ENCODE measurements at regions not wholly inside any gene's neighbourhood (a gene's known extent, or its start where the extent isn't known, plus 50 kb on each side); places are given as distances from the start of the nearest gene placed in this dataset.
"Not testable (repeated sequence)": the region's sequence is repeated elsewhere in the genome, so short reads cannot be mapped to it uniquely, and the experiment has no call there.

DNA sequence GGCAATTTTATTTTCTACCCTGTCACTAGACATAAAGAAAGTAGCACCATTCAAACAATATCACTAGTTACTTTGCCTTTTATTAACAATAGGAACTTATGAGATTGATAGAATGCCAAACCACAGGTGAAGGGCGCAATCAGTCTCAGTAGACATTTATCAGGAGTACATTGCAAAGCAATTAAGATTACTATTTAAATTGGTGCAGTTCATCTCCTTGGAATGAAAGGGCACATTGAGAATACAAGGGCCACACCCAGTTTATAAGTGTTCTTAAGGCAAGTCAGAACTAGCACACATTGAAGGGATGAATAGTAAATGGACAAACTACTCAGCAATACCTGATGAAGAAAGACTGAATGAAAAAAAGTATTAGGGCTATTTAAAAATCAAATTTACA, 601.4 kb downstream of the C12orf50 start:
- H3K27ac Mint-ChIP-seq = no peak overlapping the region
- H3K9me3 Mint-ChIP-seq = peaks cover 26% of the 10 kb centered on the region
- H3K36me3 Mint-ChIP-seq (ENCODE audit: low read depth) = no peaks in the 10 kb centered on the region
- no peaks in the 10 kb centered on the region for H3K4me1 Mint-ChIP-seq
- ChIA-PET CTCF (no interaction called here), POLR2A (no interaction called here)
- no peaks in the 10 kb centered on the region for H3K27me3 Mint-ChIP-seq
- no peak for DNase-seq
- no peak overlapping the region for H3K4me3 Mint-ChIP-seq

DNA sequence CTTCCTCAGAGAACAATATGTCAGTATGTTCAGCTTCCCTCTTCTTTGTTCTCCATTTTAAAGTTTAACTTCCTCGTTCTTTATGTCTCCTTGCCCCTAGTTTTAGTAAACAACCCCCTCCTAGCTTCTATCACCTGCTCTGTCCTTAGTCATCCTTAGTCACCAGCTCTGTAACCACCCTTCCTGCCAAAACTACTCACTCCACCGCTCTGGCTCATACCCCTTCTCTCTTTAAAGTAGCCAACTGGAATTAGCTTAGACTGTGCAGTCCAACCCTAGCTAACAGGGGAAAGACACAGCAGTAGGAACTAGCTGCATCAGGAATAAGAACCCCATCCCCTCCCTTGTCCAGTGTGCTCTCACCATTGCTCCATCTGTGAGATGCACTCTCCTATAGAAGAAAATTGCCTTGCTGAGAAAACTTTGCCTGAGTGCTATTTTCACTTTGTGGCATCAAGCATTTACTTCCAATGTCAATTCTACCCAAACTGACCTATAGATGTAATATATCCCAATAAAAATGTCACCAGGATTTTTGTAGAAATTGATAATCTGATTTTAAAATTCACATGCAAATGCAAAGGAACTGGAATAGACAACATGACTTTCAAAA, 603.2 kb downstream of the C12orf50 start:
- Mint-ChIP-seq H3K36me3 (ENCODE audit: low read depth) (no peaks in the 10 kb centered on the region), H3K9me3 (peaks cover 23% of the 10 kb centered on the region), H3K4me1 (no peaks in the 10 kb centered on the region), H3K27ac (no peak overlapping the region), H3K27me3 (no peaks in the 10 kb centered on the region), H3K4me3 (no peak overlapping the region)
- CTCF ChIA-PET = no interaction called here
- DNase-seq = no peak
- POLR2A ChIA-PET = no interaction called here

DNA sequence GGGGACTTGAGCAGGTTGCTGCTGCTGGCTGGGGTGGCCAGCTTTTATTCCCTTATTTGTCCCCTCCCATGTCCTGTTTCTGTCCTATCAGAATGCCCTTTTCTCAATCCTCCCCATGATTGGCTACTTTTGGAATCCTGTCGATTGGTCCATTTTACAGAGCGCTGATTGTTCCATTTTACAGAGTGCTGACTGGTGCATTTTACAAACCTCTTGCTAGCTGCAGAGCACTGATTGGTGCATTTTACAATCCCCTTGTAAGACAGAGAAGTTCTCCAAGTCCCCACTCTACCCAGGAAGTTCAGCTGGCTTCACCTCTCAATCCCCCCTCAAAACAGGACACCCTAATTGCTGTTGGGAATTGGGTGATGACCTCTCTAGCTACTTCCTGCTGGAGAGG, 608.0 kb downstream of the C12orf50 start:
- H3K36me3 Mint-ChIP-seq (ENCODE audit: low read depth); DNase-seq; CTCF ChIA-PET; H3K4me3 Mint-ChIP-seq; H3K4me1 Mint-ChIP-seq; H3K27me3 Mint-ChIP-seq; H3K27ac Mint-ChIP-seq; H3K9me3 Mint-ChIP-seq; POLR2A ChIA-PET: not testable (repeated sequence)

DNA sequence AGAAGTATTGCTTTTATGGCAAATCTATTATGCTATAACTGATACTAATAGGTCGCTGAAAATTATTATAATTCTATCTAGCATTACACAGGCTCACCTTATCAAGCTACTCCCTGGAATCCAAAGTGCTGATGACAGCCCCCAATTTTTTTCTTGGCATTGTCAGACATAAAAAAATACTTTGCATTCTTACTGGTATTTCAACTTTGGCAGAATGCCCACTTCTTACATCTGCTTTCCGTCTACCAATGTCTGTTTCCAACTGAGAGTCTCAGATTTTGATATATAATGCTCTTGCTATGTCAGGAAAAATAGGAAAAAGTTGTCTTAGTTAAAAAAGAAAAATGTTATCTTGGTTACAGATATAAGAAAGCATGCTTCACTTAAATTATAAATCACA, 615.4 kb downstream of the C12orf50 start:
- no peaks in the 10 kb centered on the region for H3K4me1 Mint-ChIP-seq
- no peaks in the 10 kb centered on the region for H3K36me3 Mint-ChIP-seq (ENCODE audit: low read depth)
- CTCF ChIA-PET = no interaction called here
- POLR2A ChIA-PET = no interaction called here
- no peaks in the 10 kb centered on the region for H3K27me3 Mint-ChIP-seq
- H3K4me3 Mint-ChIP-seq = no peak overlapping the region
- no peak for DNase-seq
- no peak overlapping the region for H3K27ac Mint-ChIP-seq
- H3K9me3 Mint-ChIP-seq = peaks cover 6% of the 10 kb centered on the region

DNA sequence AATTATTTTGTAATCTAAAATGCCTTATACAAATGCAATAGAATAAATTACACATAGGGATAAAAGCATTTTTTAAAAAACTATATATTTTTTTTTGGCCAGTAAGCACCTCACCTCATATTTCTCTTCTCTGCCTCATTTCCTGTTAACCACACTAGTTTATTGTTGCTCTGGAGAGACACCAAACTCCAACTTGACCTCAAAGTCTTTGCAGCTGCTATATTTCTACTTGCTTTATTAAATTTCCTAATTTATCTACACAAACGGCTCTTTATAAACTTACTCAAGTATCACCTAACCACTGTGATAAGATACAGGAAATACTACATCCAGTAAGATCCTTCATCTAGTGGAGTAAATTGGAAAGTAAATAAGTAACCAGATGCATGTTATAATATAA, 622.3 kb downstream of the C12orf50 start:
- Mint-ChIP-seq H3K4me3 (no peak overlapping the region), H3K9me3 (peaks cover 2% of the 10 kb centered on the region), H3K27me3 (no peaks in the 10 kb centered on the region), H3K4me1 (no peaks in the 10 kb centered on the region), H3K36me3 (ENCODE audit: low read depth) (no peaks in the 10 kb centered on the region), H3K27ac (no peak overlapping the region)
- CTCF ChIA-PET = no interaction called here
- DNase-seq = no peak
- POLR2A ChIA-PET = no interaction called here

DNA sequence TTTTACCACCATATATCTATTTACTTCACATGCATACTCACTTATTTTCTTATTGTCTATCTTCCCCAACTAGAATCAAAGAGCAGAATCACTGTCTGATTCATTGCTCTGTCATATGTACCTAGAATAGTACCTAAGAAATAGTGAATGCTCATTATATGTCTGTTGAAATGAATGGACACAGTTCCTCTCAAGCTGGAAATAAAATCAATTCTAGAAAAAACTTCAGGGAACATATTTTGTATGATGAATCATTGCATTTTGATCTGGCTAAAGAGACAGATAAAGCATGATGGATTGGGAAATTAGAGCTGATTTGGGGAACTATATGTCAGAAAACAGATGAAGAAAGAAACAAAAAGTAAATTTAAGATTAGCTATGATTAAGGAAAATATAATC, 623.3 kb downstream of the C12orf50 start:
- no peaks in the 10 kb centered on the region for H3K36me3 Mint-ChIP-seq (ENCODE audit: low read depth)
- no peaks in the 10 kb centered on the region for H3K27me3 Mint-ChIP-seq
- ChIA-PET CTCF (no interaction called here), POLR2A (no interaction called here)
- H3K4me1 Mint-ChIP-seq = no peaks in the 10 kb centered on the region
- no peak overlapping the region for H3K4me3 Mint-ChIP-seq
- H3K27ac Mint-ChIP-seq = no peak overlapping the region
- no peaks in the 10 kb centered on the region for H3K9me3 Mint-ChIP-seq
- DNase-seq = no peak

DNA sequence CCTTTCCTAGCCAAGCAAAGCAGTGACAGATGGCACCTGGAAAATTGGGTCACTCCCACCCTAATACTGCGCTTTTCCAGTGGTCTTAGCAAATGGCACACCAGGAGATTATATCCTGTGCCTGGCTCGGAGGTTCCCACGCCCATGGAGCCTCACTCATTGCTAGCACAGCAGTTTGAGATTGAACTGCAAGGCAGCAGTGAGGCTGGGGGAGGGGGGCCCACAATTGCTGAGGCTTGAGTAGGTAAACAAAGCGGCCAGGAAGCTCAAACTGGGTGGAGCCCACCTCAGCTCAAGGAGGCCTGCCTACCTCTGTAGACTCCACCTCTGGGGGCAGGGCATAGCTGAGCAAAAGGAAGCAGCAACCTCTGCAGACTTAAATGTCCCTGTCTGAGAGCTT, 635.0 kb downstream of the C12orf50 start:
- DNase-seq; H3K4me1 Mint-ChIP-seq; H3K36me3 Mint-ChIP-seq (ENCODE audit: low read depth); H3K4me3 Mint-ChIP-seq; H3K27me3 Mint-ChIP-seq; H3K9me3 Mint-ChIP-seq; H3K27ac Mint-ChIP-seq; POLR2A ChIA-PET: not testable (repeated sequence)
- CTCF ChIA-PET = interaction anchor here (0.6 kb wide), 1 partner anchor 1685 kb away, joined by 3 read pairs; no protein-coding TSS in a partner anchor

DNA sequence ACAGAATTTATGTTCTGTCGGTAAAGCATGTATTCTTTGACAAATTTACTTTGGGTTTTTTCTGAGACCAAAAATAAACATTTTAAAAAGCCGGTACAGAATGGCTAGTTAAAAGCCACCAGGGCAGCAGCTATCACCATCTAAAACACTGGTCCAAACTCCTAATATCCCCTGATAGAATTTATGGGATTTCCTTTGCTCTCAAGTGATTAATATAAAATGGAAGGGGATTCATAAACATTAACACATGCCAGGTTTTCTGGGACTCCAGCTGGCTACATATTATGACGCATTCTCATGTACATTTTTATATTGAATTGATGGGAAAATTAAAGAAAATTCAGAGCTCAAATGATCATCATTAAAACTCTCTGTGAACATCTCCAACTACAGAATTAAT, 640.8 kb downstream of the C12orf50 start:
- ChIA-PET CTCF (no interaction called here), POLR2A (no interaction called here)
- Mint-ChIP-seq H3K9me3 (peaks cover 3% of the 10 kb centered on the region), H3K4me3 (no peak overlapping the region), H3K4me1 (no peaks in the 10 kb centered on the region), H3K27ac (no peak overlapping the region), H3K36me3 (ENCODE audit: low read depth) (no peaks in the 10 kb centered on the region), H3K27me3 (no peaks in the 10 kb centered on the region)
- no peak for DNase-seq

DNA sequence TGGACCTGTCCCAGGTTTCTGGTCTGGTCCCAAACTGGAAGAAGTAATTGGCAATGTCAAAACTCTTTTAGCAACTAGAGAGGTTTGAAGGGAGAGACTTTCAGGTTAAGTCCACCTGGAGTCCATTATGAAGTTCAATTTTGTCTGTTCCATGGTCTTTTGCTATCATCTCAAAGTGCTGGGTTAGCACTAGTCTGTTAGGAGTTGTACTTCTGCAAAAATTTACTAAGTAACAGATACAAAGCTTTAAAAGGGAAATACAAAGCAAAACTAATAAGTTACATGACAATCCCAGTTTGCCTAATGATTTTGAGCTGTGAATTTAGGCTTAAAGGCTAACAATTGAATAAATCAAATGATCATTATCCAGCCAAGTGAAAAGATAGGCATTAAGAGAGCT, 643.9 kb downstream of the C12orf50 start:
- CTCF ChIA-PET = no interaction called here
- H3K4me3 Mint-ChIP-seq = no peak overlapping the region
- no peak for DNase-seq
- H3K27ac Mint-ChIP-seq = no peak overlapping the region
- POLR2A ChIA-PET = no interaction called here
- H3K9me3 Mint-ChIP-seq = no peaks in the 10 kb centered on the region
- no peaks in the 10 kb centered on the region for H3K27me3 Mint-ChIP-seq
- H3K4me1 Mint-ChIP-seq = no peaks in the 10 kb centered on the region
- no peaks in the 10 kb centered on the region for H3K36me3 Mint-ChIP-seq (ENCODE audit: low read depth)

DNA sequence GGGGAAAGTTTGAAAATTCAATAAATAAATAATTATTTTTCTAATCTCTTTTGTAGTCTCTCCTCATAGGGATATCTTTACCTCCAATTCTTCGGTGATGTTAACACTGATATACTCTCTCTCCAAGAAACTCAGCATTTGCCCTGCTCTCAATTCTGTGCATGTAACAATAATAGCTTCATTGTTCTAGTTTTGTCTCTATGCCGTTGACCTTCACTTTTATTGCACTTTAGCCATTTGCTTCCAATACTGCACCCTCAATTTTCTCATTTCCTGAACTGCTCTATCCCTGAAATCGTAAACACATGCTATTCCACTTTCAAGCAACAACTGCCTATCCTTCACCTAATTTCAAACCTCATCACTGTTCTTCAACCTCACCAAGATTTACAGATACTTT, 645.0 kb downstream of the C12orf50 start:
- DNase-seq = no peak
- Mint-ChIP-seq H3K36me3 (ENCODE audit: low read depth) (no peaks in the 10 kb centered on the region), H3K4me1 (no peaks in the 10 kb centered on the region), H3K4me3 (no peak overlapping the region), H3K27ac (no peak overlapping the region), H3K9me3 (no peaks in the 10 kb centered on the region), H3K27me3 (no peaks in the 10 kb centered on the region)
- ChIA-PET CTCF (no interaction called here), POLR2A (no interaction called here)

DNA sequence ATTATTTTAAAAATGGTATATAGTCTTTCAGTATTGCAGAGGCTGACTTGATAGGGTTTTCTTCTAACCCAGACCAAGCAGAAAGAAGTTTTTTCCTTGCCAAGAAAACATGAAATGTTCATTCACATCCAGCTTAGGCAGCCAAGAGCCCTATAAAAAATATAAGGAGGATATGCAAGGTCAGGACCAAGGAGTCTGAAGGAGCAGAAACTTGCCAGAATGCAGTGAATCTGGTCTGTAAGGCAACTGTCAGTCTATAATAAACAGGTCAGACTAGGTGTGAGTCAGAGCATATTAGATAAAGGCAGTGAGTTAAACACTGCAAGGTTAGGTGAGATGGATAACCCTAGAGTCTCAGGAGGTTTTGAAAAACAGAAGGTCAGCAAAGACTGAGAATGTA, 645.5 kb downstream of the C12orf50 start:
- Mint-ChIP-seq H3K4me1 (no peaks in the 10 kb centered on the region), H3K36me3 (ENCODE audit: low read depth) (no peaks in the 10 kb centered on the region), H3K27me3 (no peaks in the 10 kb centered on the region), H3K9me3 (no peaks in the 10 kb centered on the region), H3K4me3 (no peak overlapping the region), H3K27ac (no peak overlapping the region)
- DNase-seq = no peak
- POLR2A ChIA-PET = no interaction called here
- CTCF ChIA-PET = no interaction called here

DNA sequence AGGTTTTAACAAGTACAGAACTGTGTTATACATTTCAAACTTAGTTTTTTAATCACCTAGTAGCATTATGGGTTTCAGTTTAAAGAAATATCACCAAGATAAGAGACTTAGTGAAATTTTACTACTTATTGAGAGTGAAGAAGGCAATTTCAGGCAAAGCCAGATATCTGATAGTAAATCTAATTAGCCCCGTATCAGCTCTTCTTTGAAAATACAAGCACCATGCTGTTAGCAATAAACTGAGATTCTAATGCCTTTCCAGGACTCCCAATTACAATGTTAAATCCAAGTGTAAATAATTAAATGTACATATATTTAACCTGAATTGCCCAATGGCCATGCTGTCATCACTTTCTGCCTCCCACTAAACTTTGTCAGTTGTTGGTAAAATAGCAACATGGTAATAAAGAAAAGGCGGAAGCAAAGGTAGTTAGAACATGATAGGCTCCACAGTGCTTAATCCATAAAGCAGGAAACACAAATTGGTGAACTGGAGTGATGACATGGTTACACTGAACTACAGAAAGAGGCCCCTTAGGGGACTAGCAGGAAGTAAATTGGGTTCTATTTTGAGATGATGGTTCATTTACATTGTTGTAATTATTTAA, 646.1 kb downstream of the C12orf50 start:
- ChIA-PET CTCF (no interaction called here), POLR2A (no interaction called here)
- no peaks in the 10 kb centered on the region for H3K9me3 Mint-ChIP-seq
- no peak overlapping the region for H3K27ac Mint-ChIP-seq
- no peaks in the 10 kb centered on the region for H3K27me3 Mint-ChIP-seq
- H3K4me1 Mint-ChIP-seq = no peaks in the 10 kb centered on the region
- DNase-seq = no peak
- no peak overlapping the region for H3K4me3 Mint-ChIP-seq
- H3K36me3 Mint-ChIP-seq (ENCODE audit: low read depth) = no peaks in the 10 kb centered on the region

DNA sequence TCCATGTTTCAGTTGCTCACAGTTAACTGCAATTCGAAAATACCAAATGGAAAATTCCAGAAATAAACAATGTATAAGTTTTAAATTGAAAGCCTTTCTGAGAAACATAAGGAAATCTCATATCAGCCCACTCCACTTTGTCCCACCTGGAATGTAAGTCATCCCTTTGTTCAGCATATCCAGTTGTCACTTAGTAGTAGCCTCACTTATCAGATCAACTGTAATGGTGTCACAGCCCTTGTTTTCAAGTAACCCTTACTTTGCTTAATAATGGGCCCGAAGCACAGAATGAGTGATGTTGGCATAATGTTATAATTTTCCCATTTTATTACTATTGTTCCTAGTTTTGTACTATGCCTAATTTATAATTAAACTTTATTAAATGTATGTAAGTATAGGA, 646.8 kb downstream of the C12orf50 start:
- CTCF ChIA-PET = no interaction called here
- no peaks in the 10 kb centered on the region for H3K27me3 Mint-ChIP-seq
- H3K9me3 Mint-ChIP-seq = no peaks in the 10 kb centered on the region
- H3K36me3 Mint-ChIP-seq (ENCODE audit: low read depth) = no peaks in the 10 kb centered on the region
- no peaks in the 10 kb centered on the region for H3K4me1 Mint-ChIP-seq
- no peak overlapping the region for H3K27ac Mint-ChIP-seq
- H3K4me3 Mint-ChIP-seq = no peak overlapping the region
- POLR2A ChIA-PET = no interaction called here
- DNase-seq = no peak

DNA sequence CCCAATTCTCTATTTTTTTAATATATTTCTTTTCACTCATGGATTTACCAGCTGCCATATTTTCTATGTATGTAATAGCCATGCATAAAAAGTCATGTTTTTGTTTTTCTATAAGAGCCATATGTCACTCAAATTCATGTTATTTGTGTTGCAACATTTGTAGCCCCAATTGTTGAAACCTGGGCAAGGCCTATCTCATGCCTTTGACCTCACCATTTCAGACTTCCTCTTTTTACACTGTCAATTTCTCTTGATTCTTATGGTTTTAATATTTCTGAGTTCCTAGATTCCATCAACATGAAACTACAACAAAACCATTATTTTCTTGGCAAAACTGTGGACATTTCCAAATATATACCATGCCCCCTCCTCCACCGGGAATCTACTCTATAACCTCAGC, 647.5 kb downstream of the C12orf50 start:
- Mint-ChIP-seq H3K27me3 (no peaks in the 10 kb centered on the region), H3K27ac (no peak overlapping the region), H3K4me3 (no peak overlapping the region), H3K4me1 (no peaks in the 10 kb centered on the region), H3K36me3 (ENCODE audit: low read depth) (no peaks in the 10 kb centered on the region), H3K9me3 (no peaks in the 10 kb centered on the region)
- no peak for DNase-seq
- ChIA-PET CTCF (no interaction called here), POLR2A (no interaction called here)
